Calu3 (cell line): ENCODE measurements at regions not wholly inside any gene's neighbourhood (a gene's known extent, or its start where the extent isn't known, plus 50 kb on each side); places are given as distances from the start of the nearest gene placed in this dataset.

Experiments
- BruUV-seq: library from RNA; stranded (reverse); fragments of 400-500 nt; replicated peaks from 2 replicates; lab custom pipeline; 2021; lab: Mats Ljungman, UMichigan
- CTCF ChIA-PET: fragments of 300-600 bp; sonication (Branson Sonifier 250); formaldehyde crosslinking; loops from one replicate; lab custom pipeline; 2022; ENCODE audit warnings: antibody characterized with exemption; lab: Charles Lee
- DNase-seq: peaks from one replicate; pipeline ENCODE4 v3.0.0; 2022
- H3K27ac Mint-ChIP-seq: one replicate; pipeline ENCODE4 v1.8.0; 2022; ENCODE audit warnings: mixed read lengths; ENCODE audit not compliant: unreplicated experiment
- H3K27me3 Mint-ChIP-seq: one replicate; pipeline ENCODE4 v1.8.0; 2022; ENCODE audit warnings: mixed read lengths; ENCODE audit not compliant: unreplicated experiment
- H3K36me3 Mint-ChIP-seq: one replicate; pipeline ENCODE4 v1.8.0; 2022; ENCODE audit warnings: mild to moderate bottlenecking, moderate library complexity, mixed read lengths; ENCODE audit not compliant: insufficient read depth, unreplicated experiment
- H3K4me1 Mint-ChIP-seq: one replicate; pipeline ENCODE4 v1.8.0; 2022; ENCODE audit warnings: mild to moderate bottlenecking, low read depth, mixed read lengths; ENCODE audit not compliant: unreplicated experiment
- H3K4me3 Mint-ChIP-seq: one replicate; pipeline ENCODE4 v1.8.0; 2022; ENCODE audit warnings: mild to moderate bottlenecking, low read depth, moderate library complexity, mixed read lengths; ENCODE audit not compliant: unreplicated experiment
- H3K9me3 Mint-ChIP-seq: one replicate; pipeline ENCODE4 v1.8.0; 2022; ENCODE audit warnings: low read depth, mixed read lengths; ENCODE audit not compliant: unreplicated experiment
- CTCF ChIP-seq: fragments of 200-600 bp; IDR thresholded peaks from one replicate; pipeline ENCODE4 v1.8.0; 2022; ENCODE audit warnings: antibody characterized with exemption; ENCODE audit not compliant: unreplicated experiment
- intact Hi-C: fragments of 100-400 bp; cut with micrococcal nuclease; formaldehyde crosslinking; loops from one replicate; pipeline ENCODE4 v1.10.0; 2022; ENCODE audit not compliant: unreplicated experiment

- Mint-ChIP-seq H3K27me3 (no peaks in the 10 kb centered on the region), H3K27ac (no peak overlapping the region), H3K4me3 (no peak overlapping the region), H3K4me1 (no peaks in the 10 kb centered on the region), H3K9me3 (no peaks in the 10 kb centered on the region), H3K36me3 (no peaks in the 10 kb centered on the region)
- DNase-seq: no peak
- TF ChIP-seq CTCF: no peak
- intact Hi-C loops: no loop called here
- CTCF ChIA-PET: interaction anchor here (0.8 kb wide), 1 partner anchor 530 kb away, joined by 3 read pairs; no protein-coding TSS in a partner anchor
- no TSS peak for BruUV-seq
These were observed 493.0 kb upstream of the PITX2 start for GRCh38 chr4:111115881-111116280.

GRCh38 chr4:111120191-111120590 is 497.3 kb upstream of the PITX2 start:
- no TSS peak for BruUV-seq
- no peak overlapping the region for H3K27ac Mint-ChIP-seq
- intact Hi-C loops: no loop called here
- H3K4me1 Mint-ChIP-seq: no peaks in the 10 kb centered on the region
- no peaks in the 10 kb centered on the region for H3K27me3 Mint-ChIP-seq
- no peak for DNase-seq
- H3K4me3 Mint-ChIP-seq: no peak overlapping the region
- CTCF ChIA-PET: no interaction called here
- no peaks in the 10 kb centered on the region for H3K9me3 Mint-ChIP-seq
- no peak for TF ChIP-seq CTCF
- no peaks in the 10 kb centered on the region for H3K36me3 Mint-ChIP-seq

GRCh38 chr4:111126340-111126739 is 503.5 kb upstream of the PITX2 start:
- CTCF ChIA-PET: no interaction called here
- Mint-ChIP-seq H3K9me3 (no peaks in the 10 kb centered on the region), H3K27ac (no peak overlapping the region), H3K36me3 (no peaks in the 10 kb centered on the region), H3K4me3 (no peak overlapping the region), H3K4me1 (no peaks in the 10 kb centered on the region), H3K27me3 (no peaks in the 10 kb centered on the region)
- no peak for TF ChIP-seq CTCF
- no peak for DNase-seq
- intact Hi-C loops: no loop called here
- no TSS peak for BruUV-seq

GRCh38 chr4:111127841-111128240 is 505.0 kb upstream of the PITX2 start:
- DNase-seq: no peak
- no peaks in the 10 kb centered on the region for H3K36me3 Mint-ChIP-seq
- no peaks in the 10 kb centered on the region for H3K27me3 Mint-ChIP-seq
- no peak overlapping the region for H3K27ac Mint-ChIP-seq
- intact Hi-C loops: no loop called here
- BruUV-seq: no TSS peak
- H3K4me3 Mint-ChIP-seq: no peak overlapping the region
- no peaks in the 10 kb centered on the region for H3K9me3 Mint-ChIP-seq
- no peaks in the 10 kb centered on the region for H3K4me1 Mint-ChIP-seq
- CTCF ChIA-PET: no interaction called here
- no peak for TF ChIP-seq CTCF
